Vagina (tissue), 2 donors: ENCODE measurements at regions not wholly inside any gene's neighbourhood (a gene's known extent, or its start where the extent isn't known, plus 50 kb on each side); places are given as distances from the start of the nearest gene placed in this dataset.

ENCODE experiments used
- CTCF ChIP-seq, 3 experiments: fragments of 450-650 bp in 2 of 3; fragments of 200-600 bp in 1 of 3; sonication (generic) in 1 of 3; IDR thresholded peaks; one replicate each; pipeline ENCODE4 v1.5.1; 2017 to 2019; ENCODE audit warnings: antibody characterized with exemption in 3 of 3, mild to moderate bottlenecking in 2 of 3, moderate library complexity in 2 of 3
- POLR2A ChIP-seq, 2 donors: fragments of 450-650 bp; IDR thresholded peaks; one replicate each; pipeline ENCODE4 v1.6.1; 2017; ENCODE audit warnings: antibody characterized with exemption in 2 of 2, mild to moderate bottlenecking in 2 of 2, moderate library complexity in 2 of 2
- POLR2AphosphoS5 ChIP-seq, 2 donors: sonication (generic); formaldehyde crosslinking; IDR thresholded peaks; one replicate each; pipeline ENCODE4 v1.9.0; 2017; ENCODE audit warnings: antibody characterized with exemption in 2 of 2, mild to moderate bottlenecking in 2 of 2, low read depth in 1 of 2; ENCODE audit not compliant: insufficient read depth in 1 of 2

GRCh38 chr9:110028676-110029075 is 179.3 kb downstream of the C9orf152 start:
- TF ChIP-seq POLR2AphosphoS5 (IDR thresholded peaks at IDR 0.05; ENCODE audit: insufficient read depth in 1 of 2, low read depth in 1 of 2), result no peak
- no peak for TF ChIP-seq POLR2A (IDR thresholded peaks at IDR 0.05)
- TF ChIP-seq CTCF (IDR thresholded peaks at IDR 0.05), result no peak
